ENCODE measurements at regions not wholly inside any gene's neighbourhood (a gene's known extent, or its start where the extent isn't known, plus 50 kb on each side); places are given as distances from the start of the nearest gene placed in this dataset.

- TF ChIP-seq CTCF (IDR thresholded peaks at IDR 0.05): no peak
- no peak for DNase-seq
- Histone ChIP-seq H3K36me3 (no peaks in the 10 kb centered on the region), H3K27me3 (no peaks in the 10 kb centered on the region), H3K4me3 (no peak overlapping the region), H3K27ac (no peak overlapping the region), H3K4me1 (ENCODE audit: insufficient read depth) (no peaks in the 10 kb centered on the region), H3K9me3 (no peaks in the 10 kb centered on the region)
- WGBS, 3 donors: 80 to 88% (median 85%) methylated on average over 1 of the region's 1 CpG
- intact Hi-C loops (cut with DNase I): no loop called here
Observed at GRCh38 chr3:5791558-5791957, 604.1 kb downstream of the EDEM1 start.

GRCh38 chr3:5796541-5796940 is 609.0 kb downstream of the EDEM1 start:
- Histone ChIP-seq H3K9me3 (no peaks in the 10 kb centered on the region), H3K4me3 (no peak overlapping the region), H3K27me3 (no peaks in the 10 kb centered on the region), H3K4me1 (ENCODE audit: insufficient read depth) (no peaks in the 10 kb centered on the region), H3K36me3 (no peaks in the 10 kb centered on the region), H3K27ac (no peak overlapping the region)
- TF ChIP-seq CTCF (IDR thresholded peaks at IDR 0.05) (no peak), EP300 (IDR thresholded peaks at IDR 0.05) (no peak), POLR2A (IDR thresholded peaks at IDR 0.05) (no peak)
- 83 to 90% (median 87%) methylated on average over 2 of the region's 2 CpGs for WGBS, 3 donors
- no peak for DNase-seq
- intact Hi-C loops (cut with DNase I): no loop called here

GRCh38 chr3:5798809-5799208 is 611.3 kb downstream of the EDEM1 start:
- Histone ChIP-seq H3K4me1 (ENCODE audit: insufficient read depth) (no peaks in the 10 kb centered on the region), H3K27me3 (no peaks in the 10 kb centered on the region), H3K4me3 (no peak overlapping the region), H3K9me3 (no peaks in the 10 kb centered on the region), H3K36me3 (no peaks in the 10 kb centered on the region), H3K27ac (no peak overlapping the region)
- intact Hi-C loops (cut with DNase I): no loop called here
- WGBS, 3 donors: 70 to 84% (median 74%) methylated on average over 2 of the region's 2 CpGs
- DNase-seq: no peak
- no peak for TF ChIP-seq POLR2A (IDR thresholded peaks at IDR 0.05)
- no peak for TF ChIP-seq CTCF (IDR thresholded peaks at IDR 0.05)
- no peak for TF ChIP-seq EP300 (IDR thresholded peaks at IDR 0.05)

GRCh38 chr3:5799398-5799797 is 611.9 kb downstream of the EDEM1 start:
- H3K27me3 ChIP-seq: no peaks in the 10 kb centered on the region

More at GRCh38 chr3:5799398-5799797, 611.9 kb downstream of the EDEM1 start:
- TF ChIP-seq CTCF (IDR thresholded peaks at IDR 0.05) (no peak), EP300 (IDR thresholded peaks at IDR 0.05) (no peak), POLR2A (IDR thresholded peaks at IDR 0.05) (no peak)
- Histone ChIP-seq H3K4me1 (ENCODE audit: insufficient read depth) (no peaks in the 10 kb centered on the region), H3K4me3 (no peak overlapping the region), H3K36me3 (no peaks in the 10 kb centered on the region), H3K9me3 (no peaks in the 10 kb centered on the region), H3K27ac (no peak overlapping the region)
- no peak for DNase-seq
- intact Hi-C loops (cut with DNase I): no loop called here
